Lower lobe of right lung (tissue), 2 donors: ENCODE measurements at regions not wholly inside any gene's neighbourhood (a gene's known extent, or its start where the extent isn't known, plus 50 kb on each side); places are given as distances from the start of the nearest gene placed in this dataset.

Experiments
- ATAC-seq, 2 donors: fragments of 200-7000 bp; cut with Tn5 transposase; one replicate each; pipeline ENCODE4 v1.9.1; 2020 to 2022; ENCODE audit warnings: mild to moderate bottlenecking in 2 of 2, moderate library complexity in 2 of 2
- DNase-seq: peaks from one replicate; pipeline ENCODE4 v3.0.0-alpha.2; 2020
- H3K27ac ChIP-seq: fragments of 200-600 bp; one replicate; pipeline ENCODE4 v1.8.0; 2022
- H3K27me3 ChIP-seq: fragments of 200-600 bp; one replicate; pipeline ENCODE4 v1.8.0; 2022; ENCODE audit warnings: low read depth
- H3K36me3 ChIP-seq: fragments of 200-600 bp; one replicate; pipeline ENCODE4 v1.8.0; 2022; ENCODE audit warnings: mild to moderate bottlenecking
- H3K4me1 ChIP-seq: fragments of 200-600 bp; one replicate; pipeline ENCODE4 v1.8.0; 2022
- H3K4me3 ChIP-seq: fragments of 200-600 bp; one replicate; pipeline ENCODE4 v1.8.0; 2022; ENCODE audit warnings: mild to moderate bottlenecking
- H3K9me3 ChIP-seq: fragments of 200-600 bp; one replicate; pipeline ENCODE4 v1.8.0; 2022
- CTCF ChIP-seq: fragments of 200-600 bp; IDR thresholded peaks from one replicate; pipeline ENCODE4 v1.8.0; 2022; ENCODE audit warnings: antibody characterized with exemption, mild to moderate bottlenecking
- intact Hi-C: fragments of 100-400 bp; cut with DNase I; formaldehyde crosslinking; loops from one replicate; pipeline ENCODE4 v1.11.0; 2022
- donor health status: DM: no; HTN: yes; CAD: no; lungs with severe emphysema.

- H3K27ac ChIP-seq: no peak overlapping the region
- H3K4me1 ChIP-seq: no peaks in the 10 kb centered on the region
- intact Hi-C loops: no loop called here
- H3K36me3 ChIP-seq: no peaks in the 10 kb centered on the region
- ATAC-seq (no peak), DNase-seq (no peak)
- no peak for TF ChIP-seq CTCF
- H3K4me3 ChIP-seq: no peak overlapping the region
- H3K27me3 ChIP-seq: no peaks in the 10 kb centered on the region
- H3K9me3 ChIP-seq: no peaks in the 10 kb centered on the region
These were observed 94.9 kb upstream of the GATA6 start for GRCh38 chr18:22074282-22075070.

- no peaks in the 10 kb centered on the region for H3K4me1 ChIP-seq
- H3K27me3 ChIP-seq: no peaks in the 10 kb centered on the region
- H3K27ac ChIP-seq: no peak overlapping the region
- DNase-seq (no peak), ATAC-seq (no peak)
- no peak for TF ChIP-seq CTCF
- intact Hi-C loops: no loop called here
- H3K36me3 ChIP-seq: no peaks in the 10 kb centered on the region
- no peaks in the 10 kb centered on the region for H3K9me3 ChIP-seq
- H3K4me3 ChIP-seq: no peak overlapping the region
These were observed 89.4 kb upstream of the GATA6 start for GRCh38 chr18:22080035-22080434.

- intact Hi-C loops: no loop called here
- Histone ChIP-seq H3K4me1 (no peaks in the 10 kb centered on the region), H3K4me3 (no peak overlapping the region), H3K36me3 (no peaks in the 10 kb centered on the region), H3K27ac (no peak overlapping the region), H3K27me3 (no peaks in the 10 kb centered on the region), H3K9me3 (no peaks in the 10 kb centered on the region)
- ATAC-seq (no peak), DNase-seq (no peak)
- no peak for TF ChIP-seq CTCF
These were observed 87.0 kb upstream of the GATA6 start for GRCh38 chr18:22082408-22082807.

GRCh38 chr18:22084547-22084946 is 84.8 kb upstream of the GATA6 start:
- TF ChIP-seq CTCF: no peak
- H3K4me1 ChIP-seq: no peaks in the 10 kb centered on the region
- peak; percentile 51 to 85 for ATAC-seq
- peak overlapping the region; percentile 18 for H3K27ac ChIP-seq
- H3K27me3 ChIP-seq: no peaks in the 10 kb centered on the region
- no peak for DNase-seq
- intact Hi-C loops: no loop called here
- H3K4me3 ChIP-seq: no peak overlapping the region
- no peaks in the 10 kb centered on the region for H3K36me3 ChIP-seq
- no peaks in the 10 kb centered on the region for H3K9me3 ChIP-seq

GRCh38 chr18:22086973-22087372 is 82.4 kb upstream of the GATA6 start:
- H3K27me3 ChIP-seq: no peaks in the 10 kb centered on the region
- no peaks in the 10 kb centered on the region for H3K9me3 ChIP-seq
- no peaks in the 10 kb centered on the region for H3K4me1 ChIP-seq
- ATAC-seq (no peak), DNase-seq (no peak)
- intact Hi-C loops: no loop called here
- no peak for TF ChIP-seq CTCF
- H3K27ac ChIP-seq: no peak overlapping the region
- no peak overlapping the region for H3K4me3 ChIP-seq
- no peaks in the 10 kb centered on the region for H3K36me3 ChIP-seq
